ENCODE measurements at regions not wholly inside any gene's neighbourhood (a gene's known extent, or its start where the extent isn't known, plus 50 kb on each side); places are given as distances from the start of the nearest gene placed in this dataset.

DNA sequence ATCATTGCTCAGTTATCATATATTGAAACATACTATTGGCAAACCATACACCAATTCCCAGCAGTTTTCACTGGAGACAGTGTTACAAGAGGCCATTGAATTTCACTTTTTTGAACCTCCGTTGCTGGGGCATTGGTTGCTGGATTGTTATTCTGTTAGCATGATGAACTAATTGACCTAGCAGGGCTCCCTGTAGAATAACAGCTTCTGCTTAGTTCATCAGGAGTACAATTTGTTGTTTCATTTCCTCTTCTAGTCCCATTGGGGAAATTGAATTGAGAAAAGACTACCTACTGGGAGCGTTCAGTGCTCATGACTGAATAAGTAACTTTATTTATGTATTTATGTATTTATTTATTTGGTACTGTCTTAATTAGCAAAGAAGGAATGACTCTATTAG, 151.6 kb downstream of the SLIT2 start:
- DNase-seq (ENCODE audit: low spot score) = no peak

DNA sequence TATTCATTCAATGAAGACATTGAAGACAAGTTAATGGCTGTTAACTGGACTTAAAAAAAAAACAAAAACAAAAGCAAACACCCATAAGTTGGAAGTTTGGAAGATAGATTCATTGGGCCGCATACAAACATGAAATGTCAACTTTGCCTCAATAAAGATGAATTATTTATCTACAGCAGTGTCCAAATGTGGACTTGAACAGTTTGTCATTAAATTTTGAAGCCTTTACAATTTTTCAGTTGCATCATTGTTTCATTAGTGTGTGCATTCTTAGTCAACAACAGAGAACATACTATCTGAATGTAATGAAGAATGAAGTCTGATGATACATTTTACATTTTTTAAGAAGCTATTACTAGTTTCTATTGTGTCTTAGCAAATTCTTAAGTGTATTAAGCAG, 152.1 kb downstream of the SLIT2 start:
- DNase-seq (ENCODE audit: low spot score) = no peak

DNA sequence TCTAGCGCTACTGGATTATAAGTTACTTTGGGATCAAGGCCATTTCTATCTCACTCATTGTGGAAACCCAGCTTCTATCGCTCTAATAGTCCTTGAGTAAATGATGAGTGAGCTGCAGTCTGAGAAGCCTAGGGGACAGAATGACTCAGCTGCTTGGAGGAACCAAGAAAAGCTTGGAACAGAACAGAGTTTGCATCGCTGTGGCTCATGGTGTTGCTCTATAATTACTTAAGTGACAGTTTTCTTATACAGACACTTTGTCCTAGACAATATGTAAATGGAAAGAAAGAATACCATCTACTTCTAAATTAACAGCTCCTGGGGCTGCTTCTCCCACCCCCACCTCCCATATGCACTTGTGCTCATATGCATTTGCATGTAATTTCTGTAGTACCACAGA, 156.9 kb downstream of the SLIT2 start:
- DNase-seq (ENCODE audit: low spot score) = no peak

DNA sequence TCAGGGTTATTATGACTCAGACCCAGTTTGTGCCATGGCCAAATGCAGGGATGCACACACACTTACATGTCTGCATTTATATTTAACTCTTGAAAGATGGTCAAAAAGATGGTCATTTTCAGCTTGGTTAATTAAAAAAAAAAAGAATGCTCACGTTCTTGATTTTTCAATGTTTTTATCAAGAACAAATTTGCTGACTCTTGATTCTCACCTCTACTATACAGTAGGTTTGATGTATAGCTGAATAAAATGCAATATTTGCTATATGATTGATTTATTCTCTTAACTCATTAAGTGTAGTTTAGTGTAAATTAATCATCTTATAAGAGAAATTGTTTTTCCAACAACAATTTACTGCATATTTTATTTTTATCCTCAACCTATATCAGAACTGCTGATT, 160.4 kb downstream of the SLIT2 start:
- DNase-seq (ENCODE audit: low spot score) = no peak

DNA sequence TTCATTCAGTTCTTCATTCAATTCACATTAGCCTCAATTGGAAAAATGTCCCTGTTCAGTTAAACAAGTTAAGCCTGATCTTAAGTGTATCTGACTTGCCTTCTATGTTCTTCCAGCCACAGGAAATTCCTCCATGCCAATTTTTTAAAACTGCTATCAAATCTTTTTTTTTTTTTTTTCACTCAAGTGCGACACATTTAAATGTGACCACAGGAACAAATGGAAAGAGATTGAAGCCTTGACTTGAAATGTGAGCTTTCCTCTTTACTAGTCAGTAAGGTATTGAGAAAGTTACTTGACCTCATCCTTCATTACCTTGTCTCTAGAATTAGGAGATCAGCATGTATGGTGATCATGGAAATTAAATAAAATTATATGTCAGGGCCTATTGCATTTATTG, 165.1 kb downstream of the SLIT2 start:
- DNase-seq (ENCODE audit: low spot score) = no peak

DNA sequence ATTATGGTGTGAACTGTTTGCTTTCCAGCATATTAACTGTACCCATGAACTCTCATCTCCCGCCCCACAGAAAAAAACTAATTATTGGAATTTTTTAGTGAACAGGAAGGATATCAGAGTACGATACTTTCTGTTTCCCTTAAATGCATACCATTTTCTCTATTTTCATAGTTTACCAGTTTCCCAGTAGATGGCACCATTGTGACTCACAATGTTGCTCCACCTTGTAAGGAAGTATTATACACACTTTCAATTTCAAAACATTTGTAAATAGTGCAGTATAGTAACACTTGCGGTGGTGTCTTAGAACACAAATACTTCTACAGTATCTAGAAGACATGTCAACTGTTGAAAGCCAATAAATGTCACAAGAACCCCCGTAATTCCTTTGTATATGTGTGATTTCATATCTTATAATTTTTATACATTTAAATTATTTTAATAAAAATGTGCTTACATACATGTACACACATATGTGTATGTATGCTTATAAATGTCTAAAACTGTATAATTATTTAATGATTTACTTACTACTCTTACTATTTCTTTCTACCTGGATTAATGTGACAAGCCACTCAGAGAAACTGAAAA, 167.3 kb downstream of the SLIT2 start:
- peak; percentile 70 for DNase-seq (ENCODE audit: low spot score)

DNA sequence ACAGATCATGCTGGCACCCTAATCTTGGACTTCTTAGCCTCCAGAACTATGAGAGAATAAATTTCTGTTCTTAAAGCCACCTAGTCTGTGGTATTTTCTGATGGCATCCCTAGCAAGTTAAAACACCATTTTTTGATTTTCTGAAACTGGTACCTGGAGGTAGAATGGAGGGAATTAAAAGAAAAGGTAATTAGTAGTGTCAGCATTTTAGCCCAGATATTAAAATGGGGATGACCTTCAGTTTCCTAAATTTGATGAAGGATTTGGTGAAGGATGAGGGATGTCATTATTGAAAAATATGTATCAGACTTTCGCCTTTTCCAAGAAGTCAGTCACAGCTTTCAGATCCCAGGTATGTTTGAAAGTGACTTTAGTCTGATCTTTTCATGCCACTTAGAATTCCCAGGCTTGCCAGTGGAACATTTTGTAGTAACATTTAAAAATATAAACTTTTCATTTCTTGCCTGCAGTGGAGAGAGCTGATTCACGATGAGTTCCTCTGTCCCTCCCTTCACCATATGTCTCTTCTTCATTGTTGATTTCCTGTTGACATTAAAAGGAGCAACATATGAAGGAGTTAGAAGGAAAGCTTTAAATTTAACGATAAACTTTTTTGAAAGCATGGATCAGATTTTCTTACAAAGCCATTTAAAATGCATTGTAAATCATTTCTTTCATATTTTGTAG, 169.4 kb downstream of the SLIT2 start:
- no peak for DNase-seq (ENCODE audit: low spot score)

DNA sequence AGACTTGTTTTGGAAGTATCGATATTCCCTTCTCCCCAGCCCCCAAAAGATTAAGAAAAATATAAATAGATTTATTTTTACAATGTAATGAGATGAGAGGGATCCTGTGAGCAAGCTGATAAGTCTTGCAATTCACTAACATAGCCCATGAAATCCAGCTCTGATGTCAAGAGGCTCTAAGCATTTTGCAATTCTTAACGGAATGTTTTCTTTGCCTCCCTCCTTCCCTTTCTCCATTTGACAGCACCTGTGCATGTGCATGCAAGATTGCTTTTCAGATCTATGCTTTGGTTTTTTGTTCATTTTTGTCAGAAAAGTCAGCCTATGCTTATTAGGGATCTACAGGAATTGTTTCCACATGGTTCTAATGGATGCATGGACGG, 169.9 kb downstream of the SLIT2 start:
- DNase-seq (ENCODE audit: low spot score) = no peak

DNA sequence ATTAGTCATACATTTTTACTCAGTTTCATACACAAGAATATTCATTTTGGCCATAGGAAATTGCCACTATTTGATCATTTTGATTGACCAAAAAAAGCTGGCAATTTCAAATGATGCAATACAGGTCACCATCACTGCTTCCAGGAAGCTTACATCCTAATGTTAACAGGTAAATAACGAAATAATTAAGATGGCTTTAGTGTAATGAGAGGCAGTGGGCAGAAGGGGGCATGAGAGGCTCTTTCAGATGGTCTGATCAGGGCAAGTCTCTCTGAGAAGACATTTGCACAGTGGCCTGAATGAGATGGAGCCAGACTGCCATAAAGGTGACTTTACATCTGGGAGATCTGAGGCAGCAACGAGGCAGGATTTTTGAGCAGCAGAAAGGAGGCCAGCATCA, 170.7 kb downstream of the SLIT2 start:
- DNase-seq (ENCODE audit: low spot score) = peak; percentile 64

DNA sequence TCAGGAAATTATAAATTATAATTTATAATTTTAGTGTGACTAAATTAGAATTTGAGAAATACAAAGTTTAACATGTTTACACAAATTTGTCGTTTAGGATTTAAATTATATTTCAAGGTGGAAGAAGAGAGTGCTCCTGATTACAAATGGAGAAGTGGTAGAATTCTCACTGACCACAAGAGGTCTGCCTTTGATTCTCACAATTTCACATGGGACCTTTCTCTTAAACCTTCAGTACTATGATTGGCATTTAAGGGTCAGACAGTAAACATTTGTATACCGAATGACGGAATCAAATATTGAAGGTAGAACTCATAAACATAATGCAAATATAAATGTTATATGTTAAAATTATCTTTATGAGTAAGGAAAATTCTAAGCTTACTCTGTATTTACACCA, 171.7 kb downstream of the SLIT2 start:
- peak; percentile 12 for DNase-seq (ENCODE audit: low spot score)

DNA sequence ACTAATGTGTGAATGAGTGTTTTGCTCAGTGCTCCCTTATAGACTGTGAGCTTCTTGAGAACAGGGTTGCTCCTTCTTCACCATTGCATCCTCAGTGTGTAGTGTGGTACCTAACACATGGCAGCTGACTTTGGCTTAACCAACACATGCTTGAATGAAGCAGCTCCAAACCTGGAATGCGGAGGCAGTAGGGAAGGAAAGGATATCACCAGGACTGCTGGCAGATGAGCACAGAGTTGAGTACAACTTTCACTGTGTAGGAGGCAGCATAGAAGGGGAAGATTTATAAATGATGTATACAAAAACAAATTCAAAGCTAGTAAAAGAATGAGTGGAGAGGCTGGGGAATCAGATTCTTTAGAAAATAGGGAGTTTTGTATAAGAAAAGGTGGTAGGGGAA, 174.3 kb downstream of the SLIT2 start:
- DNase-seq (ENCODE audit: low spot score) = no peak

DNA sequence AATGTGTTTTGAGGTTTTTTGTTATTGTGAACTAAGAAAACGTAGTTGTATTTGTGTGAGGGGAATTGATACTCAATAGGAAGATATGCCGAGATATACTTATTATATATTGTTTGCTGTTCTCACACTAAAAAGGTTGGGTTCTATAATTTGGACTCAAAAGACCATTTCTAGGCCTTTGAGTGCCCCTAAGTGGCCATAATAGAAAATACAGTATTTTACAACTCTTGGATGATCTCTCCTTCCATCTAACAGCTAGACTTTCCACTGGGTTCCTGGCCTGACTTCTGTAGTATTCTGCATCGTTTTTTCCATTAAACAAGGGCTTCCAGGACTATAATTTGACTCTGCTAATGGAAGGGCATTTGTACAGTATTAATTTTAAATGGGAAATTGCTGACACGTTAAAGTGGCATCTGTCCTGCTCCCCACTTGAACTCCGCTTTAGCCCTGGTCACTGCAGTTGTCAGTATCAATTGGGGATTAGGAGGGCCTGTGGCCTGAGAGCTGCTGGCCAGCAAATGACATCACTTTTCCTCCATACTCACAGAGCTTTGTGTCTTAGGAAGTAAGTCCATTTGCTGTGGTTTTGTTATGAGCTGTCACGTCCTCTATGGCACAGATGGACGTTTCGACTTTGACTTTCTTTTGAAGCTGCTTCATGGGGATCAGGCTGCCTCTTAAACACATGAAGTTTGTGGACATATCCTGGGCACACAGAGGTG, 176.9 kb downstream of the SLIT2 start:
- DNase-seq (ENCODE audit: low spot score) = peak; percentile 16

DNA sequence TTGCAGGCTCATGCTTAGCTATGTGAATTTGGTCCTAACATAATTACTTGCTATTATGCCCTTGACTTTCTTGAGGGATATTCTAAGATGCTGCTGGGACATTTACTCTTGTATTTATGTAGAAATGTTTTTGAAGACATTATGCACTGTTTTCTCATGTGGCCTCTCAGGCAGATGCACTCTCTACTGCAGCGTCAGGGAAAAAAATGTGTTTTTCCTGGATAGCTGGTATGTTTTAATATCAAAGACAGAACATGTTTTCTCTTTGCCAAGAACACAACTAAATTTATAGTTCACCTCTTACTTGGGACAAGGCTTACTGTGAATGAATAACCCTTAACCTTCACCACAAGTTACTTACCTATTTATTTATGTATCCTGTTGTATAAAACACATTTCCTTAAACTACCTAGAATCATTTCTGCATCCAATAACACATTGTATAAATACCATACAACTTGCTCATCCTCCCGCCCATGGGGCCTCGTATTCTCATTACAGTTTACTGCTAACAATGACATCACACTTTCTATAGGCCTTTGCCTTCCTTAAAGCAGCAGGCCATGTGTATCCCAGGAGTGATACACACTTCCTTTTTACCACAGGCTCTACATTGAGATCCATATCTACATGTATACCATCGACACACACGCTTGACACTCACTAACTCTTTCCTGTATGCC, 178.7 kb downstream of the SLIT2 start:
- no peak for DNase-seq (ENCODE audit: low spot score)

DNA sequence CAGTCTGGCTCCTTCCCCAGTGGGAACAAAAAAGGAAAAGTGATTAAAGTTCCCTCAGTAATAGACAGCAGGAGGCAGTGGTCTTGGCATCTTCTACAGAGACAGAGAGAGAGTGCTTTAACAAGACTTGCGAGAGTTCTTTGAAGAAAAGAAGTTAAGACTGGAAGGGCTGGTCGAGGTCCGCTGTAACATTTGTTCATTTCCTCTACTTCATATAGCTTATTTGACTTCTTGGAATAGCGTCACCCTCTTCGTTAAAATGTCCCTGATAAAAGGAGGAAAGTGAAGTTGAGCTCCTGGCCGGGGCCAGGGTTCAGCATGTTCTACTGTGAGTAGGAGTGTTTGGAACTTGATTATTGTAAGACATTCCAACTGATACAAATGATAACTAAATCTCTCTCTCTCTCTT, 179.8 kb downstream of the SLIT2 start:
- no peak for DNase-seq (ENCODE audit: low spot score)

DNA sequence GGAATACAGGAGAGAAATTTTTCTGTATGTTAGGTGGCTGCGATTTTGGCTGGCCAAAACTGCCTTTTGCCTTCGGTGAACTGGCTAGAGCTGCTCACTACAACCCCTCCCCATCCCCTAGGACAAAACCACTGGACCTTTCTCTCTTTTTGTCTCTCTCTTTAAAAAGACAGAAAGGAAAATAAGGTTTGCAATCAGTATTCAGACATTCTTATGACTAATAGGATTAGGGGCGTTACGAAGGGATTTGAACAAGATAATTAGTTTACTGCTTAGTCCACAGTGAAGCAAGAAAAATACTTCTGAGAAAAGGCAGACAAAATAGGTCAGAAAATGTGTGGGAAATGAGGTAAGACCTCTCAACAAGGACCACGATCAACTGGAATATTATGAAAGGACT, 180.4 kb downstream of the SLIT2 start:
- no peak for DNase-seq (ENCODE audit: low spot score)

DNA sequence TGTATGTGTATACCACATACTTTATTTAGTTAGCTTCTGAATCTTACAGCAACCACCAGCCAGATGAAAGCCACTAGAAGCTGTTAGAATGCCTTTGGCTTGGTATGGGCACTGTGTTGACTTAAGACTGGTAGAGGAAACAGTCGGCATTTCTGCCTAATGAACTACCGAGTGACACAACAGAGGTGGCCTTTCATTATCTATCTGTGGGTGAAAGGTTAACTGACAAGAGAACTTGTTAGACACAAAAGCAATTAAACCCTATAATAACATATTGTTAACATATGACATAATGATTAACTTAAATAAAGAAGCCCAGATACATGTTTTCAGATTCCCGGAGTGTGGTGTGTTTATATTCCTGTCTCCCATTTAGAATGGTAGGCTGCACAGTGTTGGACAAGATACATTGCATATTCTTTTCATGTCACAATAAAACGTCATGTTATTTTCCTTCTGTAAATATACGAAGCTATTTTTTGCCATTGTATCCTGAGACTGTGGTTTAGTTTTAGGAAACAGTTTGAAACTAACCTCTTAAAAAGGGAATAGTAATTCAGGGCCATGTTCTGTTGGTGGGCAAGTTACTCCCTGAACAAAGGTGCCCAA, 181.5 kb downstream of the SLIT2 start:
- DNase-seq (ENCODE audit: low spot score) = no peak

DNA sequence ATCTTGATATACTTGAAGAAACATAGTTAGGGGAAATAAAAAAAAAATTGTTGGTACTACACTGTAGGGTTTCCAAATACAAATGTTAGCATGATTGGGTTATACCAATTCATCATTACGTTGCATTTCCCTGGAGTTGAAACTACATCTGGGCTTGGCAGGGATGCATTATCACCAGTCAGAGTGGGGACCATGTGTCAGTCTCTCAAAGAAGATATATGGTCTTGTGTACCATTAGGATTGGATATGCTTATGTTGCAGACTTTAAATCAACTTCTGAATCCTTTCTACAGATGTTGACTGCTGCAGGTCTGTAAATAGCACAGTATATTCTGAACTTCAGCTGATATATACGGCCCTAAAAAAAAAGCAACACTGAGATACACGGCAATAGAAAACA, 188.5 kb downstream of the SLIT2 start:
- no peak for DNase-seq (ENCODE audit: low spot score)

DNA sequence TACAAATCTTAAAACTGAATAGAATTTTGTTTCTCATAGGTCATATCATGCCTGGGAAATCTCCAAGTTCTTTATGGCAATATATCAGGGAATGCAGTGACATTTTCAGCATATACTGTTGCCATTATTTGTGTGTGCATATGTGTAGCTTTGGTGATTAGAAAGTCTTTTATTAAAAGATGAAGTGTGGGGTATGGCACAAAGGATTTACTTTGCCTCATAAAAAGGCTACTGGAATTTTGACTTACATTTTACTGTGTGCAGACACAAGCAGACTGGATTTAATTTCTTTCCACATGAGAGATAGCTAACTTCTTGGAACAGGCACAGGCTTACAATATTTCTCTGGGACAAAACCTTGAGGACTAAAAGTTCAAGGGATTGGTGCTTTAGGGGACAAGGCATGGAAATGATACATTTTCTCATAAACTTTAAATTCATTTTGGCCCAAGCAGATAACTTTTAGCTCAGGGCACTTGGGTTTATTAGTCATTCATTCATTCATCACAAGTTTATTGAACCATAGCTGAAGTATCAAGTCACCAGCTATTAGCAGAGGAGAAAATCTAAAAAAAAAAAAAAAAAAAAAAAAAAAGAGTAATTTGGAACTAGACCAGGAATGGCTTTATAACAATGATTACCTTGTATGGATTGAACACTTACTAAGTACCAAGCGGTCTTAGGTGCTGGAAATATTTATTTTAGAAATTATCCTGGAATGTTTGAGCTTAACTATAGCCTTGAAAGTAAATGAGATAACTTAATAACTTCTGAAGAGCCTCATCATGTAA, 191.5 kb downstream of the SLIT2 start:
- no peak for DNase-seq (ENCODE audit: low spot score)

DNA sequence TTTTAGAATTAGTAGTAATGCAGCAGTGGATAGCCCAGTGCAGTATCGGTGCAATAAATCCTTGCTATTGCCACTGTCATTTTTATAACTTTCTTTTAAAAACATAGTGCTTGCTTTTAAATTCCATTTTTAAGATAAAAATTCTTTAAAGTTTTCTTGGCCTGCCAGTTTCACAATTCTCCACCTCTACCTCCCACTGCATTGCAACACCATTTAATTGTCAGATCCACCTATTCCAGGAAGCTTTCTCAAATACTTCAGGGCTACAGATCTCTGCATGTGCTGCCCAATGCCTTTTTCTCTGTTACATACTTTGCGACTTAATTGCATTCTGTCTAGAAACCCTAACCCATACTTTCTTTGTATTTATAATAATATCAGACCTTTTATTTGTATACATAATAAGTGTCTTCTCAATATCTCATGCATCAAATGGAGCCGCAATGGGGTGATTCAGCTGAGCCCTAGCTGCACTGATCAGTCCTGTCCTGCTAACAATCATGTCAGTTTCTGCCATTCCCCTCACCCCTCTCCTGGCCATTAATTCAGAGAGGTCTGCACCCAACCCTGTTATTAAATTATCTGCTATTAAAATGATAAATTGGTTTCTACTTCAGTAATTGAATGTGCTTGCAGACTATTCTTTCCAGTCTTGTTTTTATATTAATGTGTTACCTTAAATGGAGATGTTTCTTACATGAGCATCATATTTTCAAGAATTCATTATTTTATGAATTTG, 193.1 kb downstream of the SLIT2 start:
- no peak for DNase-seq (ENCODE audit: low spot score)

DNA sequence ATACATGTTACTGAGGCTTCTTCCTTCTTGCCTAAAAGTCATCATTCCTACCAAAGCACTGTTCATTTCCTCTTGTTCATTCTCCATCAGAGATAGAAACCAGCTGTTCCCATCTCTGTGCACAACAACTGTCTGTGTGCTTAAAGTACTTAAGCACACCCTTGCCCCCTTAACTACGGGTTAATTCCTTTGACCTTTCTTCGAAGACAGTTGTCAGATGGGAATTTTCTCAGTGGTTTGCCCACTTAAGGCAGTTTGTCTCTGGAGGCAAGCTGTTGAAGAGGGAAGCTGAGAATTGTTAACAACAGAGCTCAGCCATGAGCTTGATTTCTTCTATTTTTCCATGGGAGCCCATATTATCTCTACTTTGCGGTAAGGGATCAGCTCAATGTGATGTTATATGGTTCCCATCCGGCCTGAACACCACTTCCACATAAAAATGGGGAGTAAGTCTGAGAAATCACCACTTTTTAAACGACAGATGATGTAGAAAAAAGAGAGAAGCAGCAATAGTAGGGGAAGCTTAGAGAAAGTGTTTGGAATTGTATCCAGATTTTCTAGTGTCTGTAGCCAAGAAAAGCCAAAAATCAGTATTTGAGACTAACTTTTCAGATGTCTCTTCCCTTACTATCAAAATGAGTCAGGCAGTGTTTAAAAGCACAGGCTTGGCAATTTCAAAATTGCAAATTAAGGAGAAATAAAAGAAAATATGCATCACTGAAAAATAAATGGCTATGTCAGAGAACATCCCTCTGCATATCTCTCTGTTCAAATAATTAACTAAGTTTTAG, 194.4 kb downstream of the SLIT2 start:
- no peak for DNase-seq (ENCODE audit: low spot score)
